Esophagus squamous epithelium (tissue), 4 donors: ENCODE measurements at regions not wholly inside any gene's neighbourhood (a gene's known extent, or its start where the extent isn't known, plus 50 kb on each side); places are given as distances from the start of the nearest gene placed in this dataset.

Source experiments
- POLR2A ChIP-seq, 4 donors: fragments of 450-650 bp; IDR thresholded peaks; one replicate each; pipeline ENCODE4 v1.6.1; 2017; ENCODE audit warnings: antibody characterized with exemption in 4 of 4, mild to moderate bottlenecking in 4 of 4, moderate library complexity in 3 of 4
- TF ChIP-seq, protein P1 (sequence below), 6 experiments: fragments of 450-650 bp in 4 of 6; fragments of 200-600 bp in 2 of 6; sonication (generic) in 2 of 6; IDR thresholded peaks; one replicate each; pipeline ENCODE4 v1.5.1; 2016 to 2019; ENCODE audit warnings: antibody characterized with exemption in 6 of 6, mild to moderate bottlenecking in 4 of 6, moderate library complexity in 4 of 6

DNA sequence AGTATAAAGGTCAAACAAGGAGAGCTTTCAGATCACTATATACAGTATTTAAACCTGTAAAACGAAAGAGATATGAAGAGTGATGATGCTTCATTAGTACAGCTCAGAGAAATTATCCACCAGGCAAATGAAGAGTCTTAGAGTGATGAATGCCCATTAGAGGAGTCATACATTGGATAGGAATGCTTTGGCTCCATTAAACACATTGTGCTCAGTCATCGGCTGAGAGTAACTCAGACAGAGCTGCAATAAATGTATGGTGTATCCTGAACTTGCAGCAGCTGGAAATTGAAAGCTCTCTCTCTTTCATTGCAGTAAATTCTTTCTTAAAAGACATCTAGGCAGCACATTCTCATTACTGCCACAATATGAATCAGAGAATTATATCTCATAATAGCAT, 340.8 kb upstream of the SPHKAP start:
- TF ChIP-seq, protein P1, sequence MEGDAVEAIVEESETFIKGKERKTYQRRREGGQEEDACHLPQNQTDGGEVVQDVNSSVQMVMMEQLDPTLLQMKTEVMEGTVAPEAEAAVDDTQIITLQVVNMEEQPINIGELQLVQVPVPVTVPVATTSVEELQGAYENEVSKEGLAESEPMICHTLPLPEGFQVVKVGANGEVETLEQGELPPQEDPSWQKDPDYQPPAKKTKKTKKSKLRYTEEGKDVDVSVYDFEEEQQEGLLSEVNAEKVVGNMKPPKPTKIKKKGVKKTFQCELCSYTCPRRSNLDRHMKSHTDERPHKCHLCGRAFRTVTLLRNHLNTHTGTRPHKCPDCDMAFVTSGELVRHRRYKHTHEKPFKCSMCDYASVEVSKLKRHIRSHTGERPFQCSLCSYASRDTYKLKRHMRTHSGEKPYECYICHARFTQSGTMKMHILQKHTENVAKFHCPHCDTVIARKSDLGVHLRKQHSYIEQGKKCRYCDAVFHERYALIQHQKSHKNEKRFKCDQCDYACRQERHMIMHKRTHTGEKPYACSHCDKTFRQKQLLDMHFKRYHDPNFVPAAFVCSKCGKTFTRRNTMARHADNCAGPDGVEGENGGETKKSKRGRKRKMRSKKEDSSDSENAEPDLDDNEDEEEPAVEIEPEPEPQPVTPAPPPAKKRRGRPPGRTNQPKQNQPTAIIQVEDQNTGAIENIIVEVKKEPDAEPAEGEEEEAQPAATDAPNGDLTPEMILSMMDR (IDR thresholded peaks at IDR 0.05) = no peak
- no peak for TF ChIP-seq POLR2A (IDR thresholded peaks at IDR 0.05)
